NB4 (cell line): ENCODE measurements at regions not wholly inside any gene's neighbourhood (a gene's known extent, or its start where the extent isn't known, plus 50 kb on each side); places are given as distances from the start of the nearest gene placed in this dataset.

Source experiments
- MYC ChIP-seq: IDR thresholded peaks from 2 replicates; pipeline ENCODE4 v1.6.1; 2011; ENCODE audit warnings: low read depth, low read length
- POLR2A ChIP-seq: IDR thresholded peaks from 2 replicates; pipeline ENCODE4 v1.6.1; 2011; ENCODE audit warnings: mild to moderate bottlenecking; ENCODE audit not compliant: insufficient read length; ENCODE audit errors: extremely low read depth
- TF ChIP-seq, protein P1 (sequence below): IDR thresholded peaks from one replicate; pipeline ENCODE4 v1.5.1; 2012; ENCODE audit warnings: low read depth, low read length
- TF ChIP-seq, protein P2 (sequence below): IDR thresholded peaks from 2 replicates; pipeline ENCODE4 v1.6.1; 2011; ENCODE audit warnings: low read depth, low read length

DNA sequence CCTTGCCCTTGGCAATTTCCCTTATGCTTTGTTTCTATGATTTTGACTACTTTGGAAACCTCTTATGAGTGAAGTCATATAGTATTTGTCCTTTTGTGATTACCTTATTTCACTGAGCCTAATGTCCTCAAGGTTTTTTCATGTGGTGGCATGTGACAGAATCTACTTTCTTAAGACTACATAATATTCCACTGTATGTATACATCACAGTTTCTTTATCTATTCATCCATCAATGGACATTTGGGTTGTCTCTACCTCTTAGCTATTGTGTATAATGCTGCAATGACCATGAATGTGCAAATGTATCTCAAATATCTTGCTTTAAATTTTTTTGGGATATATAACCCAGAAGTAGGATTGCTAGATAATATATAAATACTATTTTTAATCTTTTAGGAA lies 96.4 kb upstream of the ALDH1A1 start:
- TF ChIP-seq, protein P1, sequence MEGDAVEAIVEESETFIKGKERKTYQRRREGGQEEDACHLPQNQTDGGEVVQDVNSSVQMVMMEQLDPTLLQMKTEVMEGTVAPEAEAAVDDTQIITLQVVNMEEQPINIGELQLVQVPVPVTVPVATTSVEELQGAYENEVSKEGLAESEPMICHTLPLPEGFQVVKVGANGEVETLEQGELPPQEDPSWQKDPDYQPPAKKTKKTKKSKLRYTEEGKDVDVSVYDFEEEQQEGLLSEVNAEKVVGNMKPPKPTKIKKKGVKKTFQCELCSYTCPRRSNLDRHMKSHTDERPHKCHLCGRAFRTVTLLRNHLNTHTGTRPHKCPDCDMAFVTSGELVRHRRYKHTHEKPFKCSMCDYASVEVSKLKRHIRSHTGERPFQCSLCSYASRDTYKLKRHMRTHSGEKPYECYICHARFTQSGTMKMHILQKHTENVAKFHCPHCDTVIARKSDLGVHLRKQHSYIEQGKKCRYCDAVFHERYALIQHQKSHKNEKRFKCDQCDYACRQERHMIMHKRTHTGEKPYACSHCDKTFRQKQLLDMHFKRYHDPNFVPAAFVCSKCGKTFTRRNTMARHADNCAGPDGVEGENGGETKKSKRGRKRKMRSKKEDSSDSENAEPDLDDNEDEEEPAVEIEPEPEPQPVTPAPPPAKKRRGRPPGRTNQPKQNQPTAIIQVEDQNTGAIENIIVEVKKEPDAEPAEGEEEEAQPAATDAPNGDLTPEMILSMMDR = no peak
- no peak for TF ChIP-seq POLR2A
- TF ChIP-seq, protein P2, sequence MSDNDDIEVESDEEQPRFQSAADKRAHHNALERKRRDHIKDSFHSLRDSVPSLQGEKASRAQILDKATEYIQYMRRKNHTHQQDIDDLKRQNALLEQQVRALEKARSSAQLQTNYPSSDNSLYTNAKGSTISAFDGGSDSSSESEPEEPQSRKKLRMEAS = no peak
- TF ChIP-seq MYC = no peak
